SIG-M5 treated with dmso at 0.1 percent for 504 hours (cell line): ENCODE measurements at regions not wholly inside any gene's neighbourhood (a gene's known extent, or its start where the extent isn't known, plus 50 kb on each side); places are given as distances from the start of the nearest gene placed in this dataset.

Experiments used
- DNase-seq: peaks from one replicate; lab custom pipeline; 2025; ENCODE audit not compliant: unreplicated experiment; lab: John Stamatoyannopoulos, UW

DNA sequence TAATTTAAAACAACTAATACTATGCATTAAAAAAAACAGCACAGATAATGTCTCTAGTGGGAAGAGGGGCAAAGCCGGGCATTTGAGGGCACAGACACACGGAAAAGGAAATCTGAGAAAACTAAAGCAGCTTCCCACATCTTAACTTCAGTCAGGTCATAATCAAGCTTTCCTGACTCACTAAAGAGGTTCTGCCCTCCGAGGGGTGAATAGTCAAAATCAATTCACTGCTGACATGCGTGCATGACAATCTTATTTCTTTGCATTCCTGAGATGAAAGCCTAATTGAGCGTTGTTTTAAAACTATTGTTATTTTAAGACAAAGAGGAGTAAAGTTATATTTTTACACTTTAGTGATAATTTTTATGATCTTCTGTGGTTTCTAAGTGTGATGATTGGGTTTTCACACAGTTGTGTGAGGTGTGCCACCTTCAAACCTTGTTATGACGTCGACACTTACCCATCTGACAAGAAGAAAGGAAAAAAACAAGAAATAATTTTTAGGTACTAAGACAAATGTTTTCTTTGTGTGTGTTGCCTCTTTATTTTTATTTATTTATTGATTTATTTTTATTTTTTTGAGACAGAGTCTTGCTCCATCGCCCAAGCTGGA, 90.9 kb downstream of the GATA6 start:
- DNase-seq = no peak

- DNase-seq = no peak
Observed at GRCh38 chr18:22257022-22257543, 87.7 kb downstream of the GATA6 start.

GRCh38 chr18:22254088-22254487, 84.7 kb downstream of the GATA6 start:
- DNase-seq = no peak

DNA sequence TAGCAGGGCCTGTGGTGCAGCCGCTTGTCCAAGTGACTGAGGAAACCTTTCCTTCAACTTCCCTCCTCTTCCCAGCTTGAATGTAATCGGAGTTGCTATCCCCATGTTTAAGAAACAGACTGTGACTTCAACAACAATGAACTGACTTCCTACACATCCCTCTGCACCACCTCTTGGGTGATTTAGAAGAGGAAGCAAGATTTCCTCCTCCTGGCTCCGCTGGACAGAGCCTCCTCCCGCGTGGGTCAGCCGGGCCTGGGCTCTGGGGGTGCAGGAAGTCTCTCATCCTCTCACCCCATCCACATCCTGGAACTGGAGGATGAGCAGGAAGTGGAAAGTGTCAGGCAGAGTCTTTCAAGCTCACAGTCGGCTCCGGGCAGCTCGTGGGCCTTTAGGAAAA, 84.3 kb downstream of the GATA6 start:
- DNase-seq = no peak

- no peak for DNase-seq
Observed at GRCh38 chr18:22253156-22253555, 83.8 kb downstream of the GATA6 start.
